ENCODE measurements at regions not wholly inside any gene's neighbourhood (a gene's known extent, or its start where the extent isn't known, plus 50 kb on each side); places are given as distances from the start of the nearest gene placed in this dataset.
A peak's percentile ranks its signal among the peaks of the same experiment; 100 is the strongest.

DNA sequence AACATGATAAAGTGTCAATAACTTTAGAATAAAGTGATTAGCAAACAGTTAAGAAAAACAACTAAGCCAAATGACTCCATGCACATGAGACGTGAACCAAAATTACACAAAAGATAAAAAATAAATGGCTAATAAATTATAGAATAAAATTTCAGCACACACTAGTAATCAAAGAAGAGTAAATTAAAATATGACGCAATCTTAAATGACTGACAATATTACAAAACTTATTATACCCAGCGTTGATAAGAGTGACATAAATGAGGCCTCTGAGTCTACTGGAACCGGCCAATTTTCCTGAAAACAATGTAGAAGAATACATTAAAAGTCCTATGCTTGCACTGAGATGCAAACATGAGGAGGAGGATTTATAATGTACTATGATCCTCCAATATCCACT lies 187.4 kb downstream of the DHX15 start:
- no peaks in the 10 kb centered on the region for H3K9me3 ChIP-seq (ENCODE audit: insufficient read depth in 2 of 2, low read depth in 1 of 2, low read length in 1 of 2)
- H3K23ac ChIP-seq (ENCODE audit: insufficient read length), result no peak overlapping the region
- no peak overlapping the region for H2BK12ac ChIP-seq (ENCODE audit: low read depth, low read length)
- H3K14ac ChIP-seq (ENCODE audit: insufficient read length), result no peak overlapping the region
- WGBS, 2 experiments (ENCODE audit: extremely low coverage in 1 of 2, insufficient coverage in 1 of 2, insufficient read length in 1 of 2, insufficient replicate concordance in 2 of 2, low coverage in 1 of 2, low lambda C conversion rate in 2 of 2, missing lambda C conversion rate in 1 of 2), result 92% methylated on average over 4 of the region's 4 CpGs; no CpG with 5 or more reads in 1 of the 2 experiments
- no peak overlapping the region for H3K27ac ChIP-seq (ENCODE audit: low read depth, low read length)
- H2BK15ac ChIP-seq (ENCODE audit: low read length), result no peak overlapping the region
- H4K20me1 ChIP-seq (replicated peaks in 1 of 2; ENCODE audit: control insufficient read depth in 1 of 2, insufficient read depth in 2 of 2, low read length in 2 of 2), result no peaks in the 10 kb centered on the region
- DNase-seq (ENCODE audit: low read depth in 1 of 2, low spot score in 2 of 2) (no peak), FAIRE-seq (no peak)
- H3K56ac ChIP-seq (replicated peaks; ENCODE audit: insufficient read length, low read depth, low read length), result no peak overlapping the region
- H3K4me3 ChIP-seq (ENCODE audit: extremely low read depth in 1 of 4, insufficient read depth in 2 of 4, low read depth in 3 of 4, low read length in 4 of 4), result no peak overlapping the region
- H3K79me1 ChIP-seq (ENCODE audit: low read depth, low read length), result no peaks in the 10 kb centered on the region
- H3K4ac ChIP-seq (replicated peaks; ENCODE audit: insufficient read length, low read depth, low read length), result no peak overlapping the region
- H3K36me3 ChIP-seq (ENCODE audit: control insufficient read depth in 2 of 4, insufficient read depth in 4 of 4, low read length in 3 of 4), result no peaks in the 10 kb centered on the region
- CTCF ChIA-PET (ENCODE audit: partially characterized antibody), result interaction anchor here (0.7 to 0.9 kb wide), 2 partner anchors 21 to 74 kb away, joined by 3 to 4 read pairs; no protein-coding TSS in a partner anchor
- no peak overlapping the region for H3K4me2 ChIP-seq (ENCODE audit: insufficient read depth in 1 of 2, low read depth in 2 of 2, low read length in 2 of 2)
- no peaks in the 10 kb centered on the region; a peak in 1 of 7 replicates for H3K27me3 ChIP-seq (replicated peaks in 1 of 4; ENCODE audit: control insufficient read depth in 3 of 4, extremely low read depth in 1 of 4, insufficient read depth in 3 of 4, low read length in 3 of 4)
- no peak overlapping the region for H3K9ac ChIP-seq (replicated peaks in 1 of 4; ENCODE audit: extremely low read depth in 1 of 4, low read depth in 3 of 4, low read length in 3 of 4)
- no peaks in the 10 kb centered on the region for H3K23me2 ChIP-seq (ENCODE audit: low read depth, low read length)
- no peak overlapping the region for H2AK5ac ChIP-seq (ENCODE audit: low read depth, low read length)
- H3K79me2 ChIP-seq (ENCODE audit: control insufficient read depth in 1 of 2, insufficient read depth in 2 of 2, low read length in 2 of 2), result no peaks in the 10 kb centered on the region
- H4K91ac ChIP-seq (replicated peaks; ENCODE audit: insufficient read length, low read length), result no peak overlapping the region
- H2AFZ ChIP-seq (ENCODE audit: low read length), result no peak overlapping the region
- H2BK20ac ChIP-seq (ENCODE audit: low read length), result no peak overlapping the region
- no peak overlapping the region for H2BK5ac ChIP-seq (ENCODE audit: low read depth, low read length)
- no peaks in the 10 kb centered on the region for H3K4me1 ChIP-seq (replicated peaks in 1 of 4; ENCODE audit: control insufficient read depth in 3 of 4, insufficient read depth in 4 of 4, low read length in 3 of 4)
- POLR2A ChIA-PET (ENCODE audit: partially characterized antibody), result no interaction called here
- H4K5ac ChIP-seq (ENCODE audit: insufficient read length, low read depth, low read length), result no peak overlapping the region
- H4K8ac ChIP-seq (ENCODE audit: extremely low read depth, insufficient read depth, low read length), result no peak overlapping the region
- no peak overlapping the region for H3K18ac ChIP-seq (ENCODE audit: extremely low read depth, low read length)
- TF ChIP-seq POU5F1 (IDR thresholded peaks at IDR 0.05; ENCODE audit: low read depth, low read length), result no peak
- no peak for TF ChIP-seq TBP (IDR thresholded peaks at IDR 0.05; ENCODE audit: low read depth, low read length)
- TF ChIP-seq CEBPB (IDR thresholded peaks at IDR 0.05; ENCODE audit: low read depth, low read length), result peak; percentile 48; the same call in 1 of the 2 replicates
- no peak overlapping the region for H2BK120ac ChIP-seq (replicated peaks; ENCODE audit: low read depth, low read length)
